ENCODE measurements at regions not wholly inside any gene's neighbourhood (a gene's known extent, or its start where the extent isn't known, plus 50 kb on each side); places are given as distances from the start of the nearest gene placed in this dataset.

- no peak for TF ChIP-seq EZH2 (IDR thresholded peaks at IDR 0.05; ENCODE audit: borderline replicate concordance, insufficient read depth, low read depth, low read length, poor library complexity, severe bottlenecking)
- TF ChIP-seq CTCF (IDR thresholded peaks at IDR 0.05), result no peak
- intact Hi-C loops (cut with micrococcal nuclease), result no loop called here
- no peaks in the 10 kb centered on the region for H3K9me3 ChIP-seq (ENCODE audit: control extremely low read depth in 1 of 3, control insufficient read depth in 2 of 3, insufficient read depth in 1 of 3, low read length in 2 of 3)
- POLR2A ChIA-PET, result no interaction called here
- no peaks in the 10 kb centered on the region for H3K36me3 ChIP-seq (replicated peaks in 1 of 2; ENCODE audit: control extremely low read depth in 1 of 2, control insufficient read depth in 1 of 2, extremely low read depth in 1 of 2, insufficient read depth in 2 of 2, low read length in 1 of 2)
- H3K79me2 ChIP-seq (ENCODE audit: control insufficient read depth, insufficient read depth, low read length), result no peaks in the 10 kb centered on the region
- no peak overlapping the region for H3K4me2 ChIP-seq (replicated peaks; ENCODE audit: low read depth, low read length, poor library complexity, severe bottlenecking)
- H3K9ac ChIP-seq (ENCODE audit: low read length), result no peak overlapping the region
- CTCF ChIA-PET, result no interaction called here
- no peak overlapping the region for H2AFZ ChIP-seq (ENCODE audit: insufficient read depth, low read depth, low read length, poor library complexity, severe bottlenecking)
- H3K27ac Mint-ChIP-seq, result no peak overlapping the region
- DNase-seq (no peak), ATAC-seq (ENCODE audit: low read depth) (no peak)
- no peaks in the 10 kb centered on the region for H3K4me1 ChIP-seq (ENCODE audit: control insufficient read depth in 2 of 2, insufficient read depth in 2 of 2, low read length in 2 of 2)
- no peak overlapping the region for H3K4me3 ChIP-seq (ENCODE audit: control extremely low read depth in 1 of 5, extremely low read depth in 1 of 5, insufficient read depth in 1 of 5, low read depth in 2 of 5, low read length in 4 of 5)
- H3K27me3 Mint-ChIP-seq, result peaks cover 22% of the 10 kb centered on the region
- WGBS (ENCODE audit: insufficient coverage), result 10% methylated on average over 5 of the region's 6 CpGs
- H3K27ac ChIP-seq (ENCODE audit: low read length in 2 of 2), result no peak overlapping the region
- no peaks in the 10 kb centered on the region for H4K20me1 ChIP-seq (ENCODE audit: control insufficient read depth, insufficient read depth, low read length, poor library complexity, severe bottlenecking)
- no peaks in the 10 kb centered on the region for H3K27me3 ChIP-seq (replicated peaks in 1 of 4; ENCODE audit: control extremely low read depth in 1 of 4, control insufficient read depth in 3 of 4, insufficient read depth in 4 of 4, low read length in 3 of 4)
- H3K4me3 Mint-ChIP-seq, result no peak overlapping the region
- H3K4me1 Mint-ChIP-seq, result no peaks in the 10 kb centered on the region
- no peaks in the 10 kb centered on the region for H3K9me3 Mint-ChIP-seq (ENCODE audit: insufficient read depth)
These were observed 103.9 kb upstream of the SMIM23 start for GRCh38 chr5:171681677-171682076.

- no peaks in the 10 kb centered on the region for H3K4me1 Mint-ChIP-seq
- peaks cover 15% of the 10 kb centered on the region for H3K27me3 Mint-ChIP-seq
- H3K9ac ChIP-seq (ENCODE audit: low read length), result no peak overlapping the region
- no peak overlapping the region for H3K4me3 ChIP-seq (ENCODE audit: control extremely low read depth in 1 of 5, extremely low read depth in 1 of 5, insufficient read depth in 1 of 5, low read depth in 2 of 5, low read length in 4 of 5)
- no peaks in the 10 kb centered on the region for H3K4me1 ChIP-seq (ENCODE audit: control insufficient read depth in 2 of 2, insufficient read depth in 2 of 2, low read length in 2 of 2)
- intact Hi-C loops (cut with micrococcal nuclease), result no loop called here
- ATAC-seq (ENCODE audit: low read depth) (no peak), DNase-seq (no peak)
- H4K20me1 ChIP-seq (ENCODE audit: control insufficient read depth, insufficient read depth, low read length, poor library complexity, severe bottlenecking), result no peaks in the 10 kb centered on the region
- H3K27ac ChIP-seq (ENCODE audit: low read length in 2 of 2), result no peak overlapping the region
- H3K4me2 ChIP-seq (replicated peaks; ENCODE audit: low read depth, low read length, poor library complexity, severe bottlenecking), result no peak overlapping the region
- ChIA-PET CTCF (no interaction called here), POLR2A (no interaction called here)
- H2AFZ ChIP-seq (ENCODE audit: insufficient read depth, low read depth, low read length, poor library complexity, severe bottlenecking), result no peak overlapping the region
- H3K27me3 ChIP-seq (replicated peaks in 1 of 4; ENCODE audit: control extremely low read depth in 1 of 4, control insufficient read depth in 3 of 4, insufficient read depth in 4 of 4, low read length in 3 of 4), result no peaks in the 10 kb centered on the region
- no peaks in the 10 kb centered on the region for H3K79me2 ChIP-seq (ENCODE audit: control insufficient read depth, insufficient read depth, low read length)
- H3K9me3 Mint-ChIP-seq (ENCODE audit: insufficient read depth), result no peaks in the 10 kb centered on the region
- H3K4me3 Mint-ChIP-seq, result no peak overlapping the region
- WGBS (ENCODE audit: insufficient coverage), result 93% methylated on average over 8 of the region's 9 CpGs
- H3K27ac Mint-ChIP-seq, result no peak overlapping the region
- TF ChIP-seq CTCF (IDR thresholded peaks at IDR 0.05), result no peak
- TF ChIP-seq EZH2 (IDR thresholded peaks at IDR 0.05; ENCODE audit: borderline replicate concordance, insufficient read depth, low read depth, low read length, poor library complexity, severe bottlenecking), result no peak
- no peaks in the 10 kb centered on the region for H3K9me3 ChIP-seq (ENCODE audit: control extremely low read depth in 1 of 3, control insufficient read depth in 2 of 3, insufficient read depth in 1 of 3, low read length in 2 of 3)
- no peaks in the 10 kb centered on the region for H3K36me3 ChIP-seq (replicated peaks in 1 of 2; ENCODE audit: control extremely low read depth in 1 of 2, control insufficient read depth in 1 of 2, extremely low read depth in 1 of 2, insufficient read depth in 2 of 2, low read length in 1 of 2)
These were observed 102.8 kb upstream of the SMIM23 start for GRCh38 chr5:171682801-171683200.
